Fibroblast of the aortic adventitia (primary cell): ENCODE measurements at regions not wholly inside any gene's neighbourhood (a gene's known extent, or its start where the extent isn't known, plus 50 kb on each side); places are given as distances from the start of the nearest gene placed in this dataset.
A peak's percentile ranks its signal among the peaks of the same experiment; 100 is the strongest.
"Not testable (repeated sequence)": the region's sequence is repeated elsewhere in the genome, so short reads cannot be mapped to it uniquely, and the experiment has no call there.

Source experiments
- DNase-seq: peaks from one replicate; pipeline ENCODE4 v3.0.0-alpha.2; 2010; ENCODE audit warnings: low read depth
- H3K4me3 ChIP-seq: 2 replicates; pipeline ENCODE4 v1.5.1; 2011; ENCODE audit warnings: low read depth, mild to moderate bottlenecking, control low read depth, low read length, moderate library complexity
- CTCF ChIP-seq: IDR thresholded peaks from 2 replicates; pipeline ENCODE4 v1.5.1; 2011; ENCODE audit warnings: mild to moderate bottlenecking, low read length, control low read depth, inconsistent platforms; ENCODE audit not compliant: insufficient read depth

DNA sequence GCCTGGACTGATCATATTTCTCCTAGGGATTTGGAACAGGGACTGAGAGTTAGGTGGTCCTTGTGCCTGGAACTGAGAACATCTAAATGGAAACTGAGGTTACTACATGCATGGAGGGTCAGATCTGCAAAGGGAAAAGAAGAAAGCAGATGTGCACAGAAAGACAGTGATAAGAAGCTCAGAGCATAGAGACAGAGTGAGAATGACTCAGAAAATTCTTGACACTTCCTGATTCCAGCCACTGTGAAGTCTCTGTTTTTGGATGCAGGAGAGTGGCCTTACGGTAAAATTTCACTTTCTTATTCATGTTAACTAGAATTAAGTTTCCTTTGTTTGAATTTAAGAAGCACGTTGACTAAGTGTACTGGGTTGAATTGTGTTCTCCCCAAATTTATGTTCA, 241.7 kb downstream of the TMEM26 start:
- TF ChIP-seq CTCF = no peak
- no peak for DNase-seq
- H3K4me3 ChIP-seq = no peak overlapping the region

- no peak for DNase-seq
- H3K4me3 ChIP-seq = no peak overlapping the region
- no peak for TF ChIP-seq CTCF
Measured at GRCh38 chr10:61197057-61197456, 253.1 kb upstream of the RHOBTB1 start.

GRCh38 chr10:61195211-61195610, 251.2 kb upstream of the RHOBTB1 start:
- TF ChIP-seq CTCF = no peak
- no peak overlapping the region for H3K4me3 ChIP-seq
- DNase-seq = no peak

GRCh38 chr10:61192589-61192988, 248.6 kb upstream of the RHOBTB1 start:
- peak; percentile 25 for DNase-seq
- H3K4me3 ChIP-seq = not testable (repeated sequence)

GRCh38 chr10:61192042-61192441, 248.1 kb upstream of the RHOBTB1 start:
- H3K4me3 ChIP-seq = no peak overlapping the region
- no peak for DNase-seq
- no peak for TF ChIP-seq CTCF

DNA sequence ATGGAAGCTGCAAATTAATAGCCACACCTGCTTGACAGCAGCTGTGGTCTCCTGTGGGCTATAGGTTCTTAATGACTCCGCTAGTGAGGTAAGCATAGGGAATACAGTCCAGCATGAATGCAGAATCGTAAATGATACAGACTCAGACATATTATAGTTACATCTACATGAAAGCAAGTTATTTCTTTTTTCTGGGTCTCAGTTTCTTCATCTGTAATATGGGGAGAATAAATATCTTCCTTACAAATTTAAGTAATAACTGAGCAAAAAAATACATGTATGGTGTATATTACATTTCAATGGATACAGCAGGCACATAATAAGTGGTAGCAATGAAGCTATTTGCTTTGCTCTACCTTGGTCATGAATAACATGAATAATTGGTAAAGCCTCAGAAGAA, 245.9 kb upstream of the RHOBTB1 start:
- no peak overlapping the region for H3K4me3 ChIP-seq
- no peak for TF ChIP-seq CTCF
- DNase-seq = no peak

DNA sequence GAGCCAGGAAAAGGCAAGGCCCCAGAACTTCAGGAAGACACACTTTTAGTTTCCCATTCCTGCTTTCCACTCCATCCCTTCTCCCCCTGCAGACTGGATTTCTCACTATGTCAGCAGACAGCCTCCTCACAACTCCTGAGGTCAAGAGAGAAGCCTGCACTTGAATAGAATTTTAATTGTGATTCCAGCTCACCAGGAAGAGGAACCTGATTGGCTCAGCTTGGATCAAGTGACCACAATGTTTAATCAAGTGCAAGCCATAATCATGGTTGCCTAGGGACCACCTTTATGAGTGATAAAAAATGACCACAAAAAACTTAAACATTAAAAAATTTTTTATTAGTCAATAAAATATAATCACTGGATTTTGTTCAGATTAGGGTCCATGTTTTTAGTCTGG, 244.7 kb upstream of the RHOBTB1 start:
- no peak for TF ChIP-seq CTCF
- DNase-seq = no peak
- no peak overlapping the region for H3K4me3 ChIP-seq

DNA sequence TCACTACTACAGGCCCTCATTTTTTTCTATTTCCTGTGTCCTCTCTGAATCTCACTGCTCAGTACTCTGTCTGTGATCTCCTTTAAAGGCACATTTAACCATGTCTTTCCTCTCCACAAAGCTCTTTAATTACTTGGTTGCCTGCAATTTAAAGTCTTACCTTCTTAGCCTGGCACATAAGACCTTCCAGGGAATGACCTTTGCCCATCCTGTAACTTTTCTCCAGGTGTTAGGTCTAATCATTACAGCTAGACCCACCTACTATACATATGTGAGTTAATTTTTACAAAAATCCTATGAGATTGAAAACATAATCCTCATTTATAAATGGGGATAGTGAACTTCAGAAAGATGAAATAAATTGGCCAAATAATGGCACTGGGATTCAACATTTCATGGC, 244.1 kb upstream of the RHOBTB1 start:
- TF ChIP-seq CTCF = no peak
- DNase-seq = no peak
- no peak overlapping the region for H3K4me3 ChIP-seq
